SHP77 (cell line): ENCODE measurements at regions not wholly inside any gene's neighbourhood (a gene's known extent, or its start where the extent isn't known, plus 50 kb on each side); places are given as distances from the start of the nearest gene placed in this dataset.
"Not testable (repeated sequence)": the region's sequence is repeated elsewhere in the genome, so short reads cannot be mapped to it uniquely, and the experiment has no call there.

ENCODE experiments used
- DNase-seq, 2 experiments: peaks; one replicate each; lab custom pipeline; 2025; lab: John Stamatoyannopoulos, UW

- not testable (repeated sequence) for DNase-seq
Observed at GRCh38 chr11:90675496-90675895, 452.6 kb upstream of the CHORDC1 start.

DNA sequence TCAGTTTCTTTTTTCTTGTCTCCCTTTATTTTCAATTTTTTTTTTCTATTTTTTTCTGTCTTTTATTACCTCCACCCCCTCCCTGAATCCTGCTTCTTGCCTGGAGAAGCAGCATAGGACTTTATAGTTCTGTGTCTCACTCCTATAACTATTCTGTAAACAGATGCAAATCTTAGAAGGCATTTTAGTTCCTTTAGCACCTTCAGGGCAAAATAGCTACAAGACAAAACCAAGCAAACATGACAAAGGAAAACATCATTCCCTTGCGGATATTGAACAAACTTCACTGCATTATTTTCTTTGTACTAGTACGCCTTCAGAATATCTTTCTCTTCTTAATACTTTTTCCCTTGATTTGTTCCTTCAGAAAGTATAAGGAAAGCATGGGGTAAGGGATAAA lies 446.2 kb upstream of the CHORDC1 start:
- no peak for DNase-seq

DNA sequence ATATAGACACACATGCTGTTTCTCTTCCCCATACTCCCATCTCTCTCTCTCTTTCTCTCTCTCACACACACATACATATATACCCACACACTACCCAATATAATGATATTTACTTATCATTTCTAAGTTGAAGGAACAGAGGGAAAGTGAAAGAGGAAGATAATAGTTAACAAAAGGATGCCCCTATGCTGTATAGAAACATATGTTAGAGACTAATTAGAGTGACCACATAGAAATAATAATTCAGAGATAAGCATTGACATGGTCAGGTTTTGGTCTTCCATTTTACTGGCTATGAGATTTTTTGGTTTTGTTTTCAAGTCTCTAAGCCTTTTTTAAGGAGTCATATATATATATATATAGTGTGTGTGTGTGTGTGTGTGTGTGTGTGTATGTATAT lies 445.7 kb upstream of the CHORDC1 start:
- no peak for DNase-seq

GRCh38 chr11:90661233-90661632 lies 438.4 kb upstream of the CHORDC1 start:
- no peak for DNase-seq

- no peak for DNase-seq
Observed at GRCh38 chr11:90656171-90656570, 433.3 kb upstream of the CHORDC1 start.

- no peak for DNase-seq
Observed at GRCh38 chr11:90650153-90650552, 427.3 kb upstream of the CHORDC1 start.

DNA sequence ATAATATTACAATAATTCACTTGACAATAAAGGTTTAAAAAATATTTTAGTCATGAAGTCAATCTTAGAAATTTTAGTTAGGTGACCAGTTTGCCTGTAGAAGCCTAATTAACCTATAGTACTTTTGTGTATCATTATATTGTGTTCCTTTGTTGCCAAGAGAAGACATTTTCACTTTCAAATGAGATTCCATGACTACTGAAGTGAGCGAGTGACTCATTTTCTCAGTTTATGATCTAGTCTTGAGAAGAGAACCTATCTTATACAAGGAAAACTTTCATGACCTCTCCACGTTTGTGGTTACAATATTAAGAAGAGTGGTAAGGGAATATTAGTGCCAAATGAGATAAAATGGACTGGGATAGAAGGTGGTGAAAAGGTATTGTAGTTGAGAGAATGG lies 423.9 kb upstream of the CHORDC1 start:
- no peak for DNase-seq

DNA sequence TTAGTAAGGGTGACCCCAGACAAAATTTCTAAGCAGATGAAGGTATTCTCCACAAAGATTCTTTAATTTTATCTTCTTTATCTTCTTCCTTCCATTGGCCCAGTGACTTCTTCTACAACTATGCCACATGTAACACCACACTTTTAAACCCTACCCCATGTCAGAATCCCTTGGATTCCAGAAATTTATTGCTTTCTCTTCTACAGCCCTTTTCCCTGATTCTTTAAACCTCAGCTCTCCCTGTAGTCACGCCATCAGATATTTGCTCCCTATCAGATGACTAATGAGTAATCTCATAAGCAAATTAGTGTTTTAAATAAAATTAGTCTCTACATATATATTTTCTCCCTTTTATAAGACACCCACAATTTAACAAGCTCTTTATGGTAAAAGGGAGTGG lies 423.4 kb upstream of the CHORDC1 start:
- DNase-seq, result no peak

DNA sequence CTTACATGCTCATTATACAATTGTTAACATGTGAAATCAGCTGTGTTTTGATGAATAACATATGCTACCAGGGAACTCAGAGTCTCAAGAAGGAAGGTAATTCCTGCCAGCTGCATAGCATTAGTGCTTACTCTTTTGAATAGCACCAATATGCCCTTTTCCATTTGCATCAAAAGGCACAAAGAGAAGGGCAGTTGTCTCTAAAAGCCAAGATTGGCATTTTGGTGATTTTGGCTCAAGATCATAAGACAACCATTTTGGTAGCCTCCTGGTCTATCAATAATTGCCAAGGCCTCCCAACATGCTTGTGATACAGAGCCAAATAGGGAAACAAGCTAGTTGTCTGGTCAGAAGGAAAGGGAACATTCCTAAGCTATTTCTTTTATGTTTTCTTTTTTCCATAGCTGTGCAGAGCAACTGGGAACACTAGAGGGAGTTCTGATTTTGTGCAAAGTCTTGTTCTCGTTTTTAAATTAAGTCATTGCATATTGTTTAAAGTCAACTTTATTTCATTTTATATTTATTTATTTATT lies 416.7 kb upstream of the CHORDC1 start:
- no peak for DNase-seq

GRCh38 chr11:90635886-90636285 lies 413.0 kb upstream of the CHORDC1 start:
- DNase-seq, result no peak

- no peak for DNase-seq
Observed at GRCh38 chr11:90635151-90635550, 412.3 kb upstream of the CHORDC1 start.

DNA sequence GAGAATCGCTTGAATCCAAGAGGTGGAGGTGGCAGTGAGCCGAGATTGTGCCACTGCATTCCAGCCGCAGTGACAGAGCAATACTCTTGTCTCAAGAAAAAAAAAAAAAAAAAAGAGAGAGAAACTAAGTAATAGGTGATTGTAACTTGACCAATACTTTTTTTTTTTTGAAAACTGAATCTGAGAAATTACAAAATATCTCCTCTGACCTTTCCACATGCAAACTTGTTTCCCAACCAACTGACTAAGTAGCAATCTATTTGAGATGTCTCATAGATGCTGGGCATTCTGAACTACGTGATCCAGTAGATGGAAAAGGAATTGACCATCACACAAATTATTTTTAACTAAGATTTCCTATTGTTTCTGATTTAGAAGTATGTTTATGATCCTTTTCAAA lies 407.3 kb upstream of the CHORDC1 start:
- DNase-seq, result no peak

DNA sequence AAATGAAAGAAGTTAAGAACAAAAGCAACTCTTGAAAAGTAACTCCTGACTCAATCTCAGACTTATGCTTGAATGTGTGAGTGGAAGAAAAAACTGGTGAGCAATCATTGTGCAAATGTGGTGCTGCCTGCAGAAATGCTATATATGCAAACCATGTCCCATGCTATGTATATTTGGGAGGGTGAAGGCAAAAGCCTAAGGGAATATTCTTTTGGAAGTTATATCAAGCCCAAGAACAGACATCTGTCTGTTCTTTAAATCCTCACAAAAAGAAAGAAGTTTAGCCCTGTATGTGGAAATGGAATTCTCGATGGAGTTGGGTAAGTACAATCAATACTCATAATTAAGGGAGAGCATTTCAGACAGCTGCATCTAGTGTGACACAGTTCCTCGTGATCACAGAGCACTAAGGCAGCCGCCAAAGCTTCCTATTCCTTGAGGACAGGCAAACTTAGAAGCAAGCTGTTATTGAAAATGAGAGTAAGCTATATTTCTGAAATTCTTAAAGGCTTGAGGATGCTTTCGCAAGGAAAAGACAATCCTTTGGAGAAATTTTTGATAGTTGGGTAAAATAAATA lies 406.5 kb upstream of the CHORDC1 start:
- DNase-seq, result no peak

DNA sequence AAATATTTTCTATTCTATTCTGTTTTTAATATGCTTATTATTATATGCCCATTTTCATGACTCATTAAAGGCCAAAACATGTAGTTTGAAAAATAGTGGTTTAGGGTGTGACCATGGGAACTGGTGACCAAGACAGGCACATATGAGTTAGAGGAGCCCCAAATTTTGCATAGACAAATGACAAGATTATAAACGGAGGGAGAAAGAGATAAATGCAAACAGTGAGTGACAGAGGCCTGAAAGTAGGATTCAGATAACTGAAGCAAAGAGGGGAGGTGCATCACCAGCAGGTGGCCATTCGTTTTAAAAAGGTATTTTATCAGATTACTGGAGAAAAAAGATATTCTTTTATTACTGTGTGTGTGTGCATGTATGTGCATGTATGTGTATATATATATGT lies 391.5 kb upstream of the CHORDC1 start:
- no peak for DNase-seq

- DNase-seq, result not testable (repeated sequence)
Observed at GRCh38 chr11:90613037-90613436, 390.2 kb upstream of the CHORDC1 start.

- no peak for DNase-seq
Observed at GRCh38 chr11:90606721-90607120, 383.9 kb upstream of the CHORDC1 start.

GRCh38 chr11:90601261-90601660 lies 378.4 kb upstream of the CHORDC1 start:
- DNase-seq, result no peak

DNA sequence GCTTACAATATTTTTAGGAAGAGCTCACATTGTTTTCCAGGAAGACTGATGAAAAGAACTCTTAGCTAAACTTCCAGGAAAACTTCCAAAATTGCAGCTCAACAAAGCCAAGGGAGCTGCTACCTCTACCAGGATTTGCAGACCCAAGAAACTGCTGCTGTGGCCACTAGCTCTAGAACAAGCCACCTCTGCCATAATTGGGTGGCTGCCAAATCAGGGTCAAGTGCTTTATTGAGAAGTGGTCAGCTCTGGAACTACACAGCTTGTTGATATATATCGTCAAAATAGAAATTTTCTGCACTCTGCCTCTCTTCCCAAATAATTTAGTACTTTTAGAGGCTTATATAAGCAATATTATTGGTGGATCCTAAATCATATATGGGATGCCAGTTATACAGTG lies 371.8 kb upstream of the CHORDC1 start:
- DNase-seq, result peak; percentile 70 to 81

DNA sequence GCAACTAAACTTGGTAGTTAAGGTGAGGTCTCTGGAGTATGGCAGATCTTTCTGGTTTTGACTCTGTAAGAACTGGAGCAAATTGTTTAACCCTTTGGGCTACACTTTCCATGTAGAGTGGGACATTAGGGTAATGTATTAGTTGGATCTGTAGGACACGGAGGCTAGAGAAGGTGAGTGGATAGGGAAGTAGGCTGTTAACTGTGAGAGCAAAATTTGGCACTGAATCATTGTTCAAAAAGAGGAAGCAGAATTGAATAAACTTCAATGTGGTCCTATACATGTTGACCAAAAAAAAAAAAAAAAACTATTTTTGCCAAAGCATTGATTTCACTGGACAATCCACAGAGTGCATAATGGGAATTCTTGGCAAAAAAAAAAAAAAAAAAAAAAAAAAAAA lies 370.2 kb upstream of the CHORDC1 start:
- no peak for DNase-seq

DNA sequence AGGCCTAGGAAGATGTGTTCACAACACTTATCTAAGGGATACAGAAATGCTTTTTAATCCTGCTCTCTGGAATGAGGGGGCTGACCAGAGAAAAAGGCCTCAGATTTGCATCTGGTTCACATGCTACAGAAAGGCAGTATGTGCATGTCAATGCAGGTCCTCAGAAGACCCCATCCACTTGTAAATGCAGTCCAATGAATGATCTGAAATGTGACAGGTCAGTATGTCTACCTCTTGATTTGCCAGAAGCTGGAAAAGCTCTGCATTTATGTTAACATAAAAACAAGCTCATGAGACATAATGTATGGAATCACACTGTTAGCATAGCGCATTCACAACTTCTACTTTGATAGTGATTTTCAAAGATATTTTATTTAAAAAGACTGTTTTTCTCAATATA lies 367.4 kb upstream of the CHORDC1 start:
- DNase-seq, result no peak

- no peak for DNase-seq
Observed at GRCh38 chr11:90589735-90590134, 366.9 kb upstream of the CHORDC1 start.

GRCh38 chr11:90587896-90588295 lies 365.0 kb upstream of the CHORDC1 start:
- DNase-seq, result no peak

DNA sequence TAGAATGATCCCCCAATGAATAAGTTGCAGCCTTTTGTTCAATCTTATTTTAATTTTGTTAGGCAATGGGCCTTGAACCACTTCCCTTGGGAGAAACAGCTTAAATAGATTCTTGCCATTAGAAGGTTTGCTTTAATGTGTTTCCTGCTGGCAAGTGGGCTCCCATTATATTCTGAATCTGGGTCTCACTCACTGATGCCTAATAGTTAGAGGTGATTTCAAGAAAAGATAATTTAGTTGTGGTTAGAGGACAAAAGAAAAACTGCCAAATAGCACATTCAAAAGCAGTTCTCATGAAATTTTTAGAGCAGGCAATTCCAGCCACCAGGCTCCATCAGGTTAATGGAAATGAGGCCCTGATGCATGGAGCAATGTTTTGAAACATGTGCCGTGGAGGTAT lies 362.6 kb upstream of the CHORDC1 start:
- no peak for DNase-seq

GRCh38 chr11:90582999-90583398 lies 360.1 kb upstream of the CHORDC1 start:
- DNase-seq, result not testable (repeated sequence)
